Right atrium auricular region (tissue), 2 donors: ENCODE measurements at regions not wholly inside any gene's neighbourhood (a gene's known extent, or its start where the extent isn't known, plus 50 kb on each side); places are given as distances from the start of the nearest gene placed in this dataset.

ENCODE experiments used
- DNase-seq: peaks from one replicate; pipeline ENCODE4 v3.0.0-alpha.2; 2019; ENCODE audit warnings: low spot score
- H3K27ac ChIP-seq, 2 donors: fragments of 200-600 bp; sonication (generic); 1 replicate in 1 of 2; 2 replicates in 1 of 2; pipeline ENCODE4 v1.5.1; 2016 to 2019
- H3K27me3 ChIP-seq, 2 donors: fragments of 200-600 bp; sonication (generic); one replicate each; pipeline versions ENCODE4 v1.5.1 to v1.6.0; 2017 to 2019
- H3K36me3 ChIP-seq: fragments of 200-600 bp; sonication (generic); one replicate; pipeline ENCODE4 v1.5.1; 2016
- H3K4me1 ChIP-seq, 2 donors: fragments of 200-600 bp; sonication (generic); one replicate each; pipeline versions ENCODE4 v1.5.1 to v1.6.0; 2017 to 2019
- H3K4me3 ChIP-seq, 2 donors: fragments of 200-600 bp; sonication (generic); 1 replicate in 1 of 2; 2 replicates in 1 of 2; pipeline ENCODE4 v1.5.1; 2017 to 2019; ENCODE audit warnings: mild to moderate bottlenecking in 1 of 2, moderate library complexity in 1 of 2
- H3K9me3 ChIP-seq, 2 donors: fragments of 200-600 bp; sonication (generic); one replicate each; pipeline ENCODE4 v1.5.1; 2019
- TF ChIP-seq, protein P1 (sequence below), 2 donors: fragments of 200-600 bp; sonication (generic); IDR thresholded peaks; one replicate each; pipeline ENCODE4 v1.5.1; 2019; ENCODE audit warnings: antibody characterized with exemption in 2 of 2

DNA sequence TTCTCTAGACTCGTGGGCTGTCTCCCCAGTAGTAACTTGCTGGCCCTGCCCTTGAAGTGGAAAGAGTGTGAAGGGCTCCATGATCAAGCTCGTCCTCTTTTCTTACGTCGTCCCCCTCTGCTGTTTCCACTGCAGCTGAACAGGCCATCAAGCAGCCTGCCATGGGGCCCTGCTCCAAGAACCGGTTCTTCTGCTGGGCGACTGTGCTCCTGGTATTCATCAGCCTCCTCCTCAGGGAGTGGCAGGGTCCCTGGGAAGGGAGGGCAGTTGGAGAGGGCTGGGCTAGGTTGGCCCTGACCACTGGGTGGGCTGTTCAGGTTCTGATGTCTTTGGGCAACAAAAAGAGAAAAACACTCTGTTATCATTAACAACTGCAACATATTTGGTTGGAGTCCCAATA, 151.5 kb downstream of the FCRL5 start:
- TF ChIP-seq, protein P1, sequence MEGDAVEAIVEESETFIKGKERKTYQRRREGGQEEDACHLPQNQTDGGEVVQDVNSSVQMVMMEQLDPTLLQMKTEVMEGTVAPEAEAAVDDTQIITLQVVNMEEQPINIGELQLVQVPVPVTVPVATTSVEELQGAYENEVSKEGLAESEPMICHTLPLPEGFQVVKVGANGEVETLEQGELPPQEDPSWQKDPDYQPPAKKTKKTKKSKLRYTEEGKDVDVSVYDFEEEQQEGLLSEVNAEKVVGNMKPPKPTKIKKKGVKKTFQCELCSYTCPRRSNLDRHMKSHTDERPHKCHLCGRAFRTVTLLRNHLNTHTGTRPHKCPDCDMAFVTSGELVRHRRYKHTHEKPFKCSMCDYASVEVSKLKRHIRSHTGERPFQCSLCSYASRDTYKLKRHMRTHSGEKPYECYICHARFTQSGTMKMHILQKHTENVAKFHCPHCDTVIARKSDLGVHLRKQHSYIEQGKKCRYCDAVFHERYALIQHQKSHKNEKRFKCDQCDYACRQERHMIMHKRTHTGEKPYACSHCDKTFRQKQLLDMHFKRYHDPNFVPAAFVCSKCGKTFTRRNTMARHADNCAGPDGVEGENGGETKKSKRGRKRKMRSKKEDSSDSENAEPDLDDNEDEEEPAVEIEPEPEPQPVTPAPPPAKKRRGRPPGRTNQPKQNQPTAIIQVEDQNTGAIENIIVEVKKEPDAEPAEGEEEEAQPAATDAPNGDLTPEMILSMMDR (IDR thresholded peaks at IDR 0.05): no peak
- Histone ChIP-seq H3K27me3 (no peaks in the 10 kb centered on the region), H3K4me3 (no peak overlapping the region), H3K36me3 (no peaks in the 10 kb centered on the region), H3K4me1 (no peaks in the 10 kb centered on the region), H3K27ac (no peak overlapping the region), H3K9me3 (no peaks in the 10 kb centered on the region)
- DNase-seq: no peak

DNA sequence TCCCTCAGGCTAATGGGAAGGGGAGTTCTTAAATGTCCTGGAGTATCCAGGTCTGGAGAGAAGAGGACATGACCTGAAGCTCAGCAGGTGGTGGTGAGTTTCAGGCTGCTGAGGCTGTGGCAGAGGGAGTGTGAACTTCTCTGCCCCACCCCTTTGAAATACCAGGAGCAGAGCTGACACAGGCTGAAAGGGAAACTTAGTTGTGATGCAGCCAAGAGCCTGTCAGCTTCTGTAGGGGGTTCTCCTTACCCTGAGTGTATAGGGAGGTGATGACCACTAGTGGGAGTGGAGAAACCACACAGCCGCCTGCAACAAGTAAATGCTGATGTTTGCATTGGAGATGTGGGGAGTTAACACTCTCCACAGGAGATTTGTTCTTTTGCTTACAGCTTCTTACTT, 152.3 kb downstream of the FCRL5 start:
- H3K4me1 ChIP-seq: no peaks in the 10 kb centered on the region
- DNase-seq: no peak
- H3K4me3 ChIP-seq: no peak overlapping the region
- TF ChIP-seq, protein P1 (IDR thresholded peaks at IDR 0.05): no peak
- H3K27ac ChIP-seq: no peak overlapping the region
- H3K9me3 ChIP-seq: no peaks in the 10 kb centered on the region
- H3K27me3 ChIP-seq: no peaks in the 10 kb centered on the region
- no peaks in the 10 kb centered on the region for H3K36me3 ChIP-seq

DNA sequence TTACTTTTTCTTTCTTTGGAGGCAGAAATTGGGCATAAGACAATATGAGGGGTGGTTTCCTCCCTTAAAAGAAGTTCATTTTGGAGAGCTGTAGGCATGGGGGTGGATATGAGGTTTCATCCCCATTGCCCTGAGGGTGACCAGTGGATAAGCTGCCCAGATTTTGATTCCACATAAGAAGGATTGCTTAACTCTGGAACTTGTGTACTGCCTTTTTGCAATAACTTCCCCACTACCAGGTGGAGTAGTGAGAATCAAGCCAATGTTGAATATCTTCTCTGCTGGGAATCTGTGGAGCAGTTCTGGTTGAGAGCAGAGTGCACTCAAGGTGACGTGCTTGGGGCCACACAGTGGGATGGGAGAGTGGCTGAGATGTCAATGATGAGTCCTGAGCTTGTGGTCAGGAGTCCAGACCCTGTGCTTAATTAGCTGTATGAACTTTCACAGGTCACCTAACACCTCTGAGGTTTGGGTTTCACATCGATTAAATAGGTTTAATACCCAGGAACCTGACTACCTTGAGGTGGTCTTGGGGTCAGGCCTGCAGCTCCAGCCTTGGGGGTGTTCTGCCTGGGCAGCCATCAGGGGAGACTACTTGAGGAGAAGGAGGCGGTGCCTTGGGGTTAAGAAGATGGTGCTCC, 152.9 kb downstream of the FCRL5 start:
- H3K27ac ChIP-seq: no peak overlapping the region
- H3K36me3 ChIP-seq: no peaks in the 10 kb centered on the region
- no peak for DNase-seq
- no peak overlapping the region for H3K4me3 ChIP-seq
- H3K4me1 ChIP-seq: no peaks in the 10 kb centered on the region
- H3K27me3 ChIP-seq: no peaks in the 10 kb centered on the region
- TF ChIP-seq, protein P1 (IDR thresholded peaks at IDR 0.05): no peak
- no peaks in the 10 kb centered on the region for H3K9me3 ChIP-seq

DNA sequence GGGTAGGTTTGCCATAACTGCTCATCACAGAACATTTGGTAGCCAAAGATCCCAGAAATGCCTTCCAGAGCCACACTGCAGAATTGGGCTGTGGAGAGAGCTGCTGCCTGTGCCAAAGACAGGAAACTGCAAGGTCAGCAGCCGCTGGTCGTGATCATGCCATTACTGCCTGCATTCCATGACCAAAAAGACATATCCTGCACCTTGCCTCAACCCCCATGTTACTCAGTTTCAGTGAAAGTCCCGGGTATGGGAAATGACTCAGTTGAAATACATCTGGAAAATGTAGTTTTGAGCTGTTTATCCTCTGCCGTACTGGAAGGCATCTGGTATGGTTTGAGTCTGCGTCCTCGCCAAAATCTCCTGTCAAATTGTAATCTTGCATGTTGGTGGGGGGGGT, 161.7 kb downstream of the FCRL5 start:
- H3K36me3 ChIP-seq: no peaks in the 10 kb centered on the region
- no peak for DNase-seq
- no peaks in the 10 kb centered on the region for H3K27me3 ChIP-seq

DNA sequence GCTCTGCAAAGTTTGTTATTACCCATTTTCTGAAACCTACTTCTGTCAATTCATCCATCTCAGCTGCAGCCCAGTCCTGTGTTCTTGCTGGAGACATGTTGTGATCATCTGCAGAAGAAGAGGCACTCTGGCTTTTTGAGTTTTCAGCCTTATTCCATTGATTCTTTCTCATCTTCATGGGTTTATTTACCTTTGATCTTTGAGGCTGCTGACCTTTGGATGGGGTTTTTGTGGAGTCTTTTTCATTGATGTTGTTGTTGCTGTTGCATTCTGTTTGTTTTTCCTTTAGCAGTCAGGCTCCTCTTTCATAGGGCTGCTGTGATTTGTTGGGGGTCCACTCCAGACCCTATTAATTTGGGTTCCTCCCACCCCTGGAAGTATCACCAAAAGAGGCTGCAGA, 164.3 kb downstream of the FCRL5 start:
- DNase-seq: no peak
- Histone ChIP-seq H3K9me3 (no peaks in the 10 kb centered on the region), H3K4me1 (no peaks in the 10 kb centered on the region), H3K27ac (no peak overlapping the region), H3K27me3 (no peaks in the 10 kb centered on the region), H3K36me3 (no peaks in the 10 kb centered on the region), H3K4me3 (no peak overlapping the region)
- TF ChIP-seq, protein P1 (IDR thresholded peaks at IDR 0.05): no peak

More for the DNA sequence above, 161.7 kb downstream of the FCRL5 start:
- Histone ChIP-seq H3K4me1 (no peaks in the 10 kb centered on the region), H3K4me3 (no peak overlapping the region), H3K9me3 (no peaks in the 10 kb centered on the region), H3K27ac (no peak overlapping the region)
- TF ChIP-seq, protein P1 (IDR thresholded peaks at IDR 0.05): no peak

DNA sequence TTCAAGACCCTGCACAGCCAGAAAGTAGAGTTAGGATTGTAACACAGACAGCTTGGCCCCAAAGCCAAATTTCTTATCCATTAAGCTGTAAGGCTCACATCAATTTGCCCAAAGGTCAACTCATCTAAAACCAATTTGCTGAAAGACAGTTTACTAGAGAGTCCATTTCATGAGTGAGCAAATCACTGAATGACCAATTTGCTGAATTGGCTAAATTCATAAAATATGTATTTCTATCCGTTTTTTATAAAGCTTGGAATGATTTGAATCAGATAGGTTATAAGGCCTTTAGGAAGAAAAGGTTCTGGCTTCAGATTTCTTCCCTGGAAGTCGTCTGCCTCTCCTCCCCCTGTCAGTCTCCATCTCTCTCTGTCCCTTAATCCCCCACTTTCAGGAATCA, 168.1 kb downstream of the FCRL5 start:
- TF ChIP-seq, protein P1 (IDR thresholded peaks at IDR 0.05): no peak

More for the DNA sequence above, 168.1 kb downstream of the FCRL5 start:
- Histone ChIP-seq H3K4me1 (no peaks in the 10 kb centered on the region), H3K9me3 (no peaks in the 10 kb centered on the region), H3K36me3 (no peaks in the 10 kb centered on the region), H3K4me3 (no peak overlapping the region), H3K27ac (no peak overlapping the region), H3K27me3 (no peaks in the 10 kb centered on the region)
- DNase-seq: no peak
